Panc1 (cell line): ENCODE measurements at regions not wholly inside any gene's neighbourhood (a gene's known extent, or its start where the extent isn't known, plus 50 kb on each side); places are given as distances from the start of the nearest gene placed in this dataset.

Experiments
- ATAC-seq: fragments of 200-7000 bp; cut with Tn5 transposase; 2 replicates; pipeline ENCODE4 v1.9.1; 2020; ENCODE audit warnings: mild to moderate bottlenecking, moderate library complexity
- BruUV-seq: library from RNA; stranded (reverse); fragments of 400-500 nt; replicated peaks from 2 replicates; lab custom pipeline; 2021; lab: Mats Ljungman, UMichigan
- CTCF ChIA-PET: fragments of 300-600 bp; sonication (Branson Sonifier 250); formaldehyde crosslinking; loops from one replicate; lab custom pipeline; 2022; ENCODE audit warnings: antibody characterized with exemption; lab: Charles Lee
- POLR2A ChIA-PET: fragments of 300-600 bp; sonication (Branson Sonifier 250); formaldehyde crosslinking; loops from one replicate; lab custom pipeline; 2022; ENCODE audit warnings: antibody characterized with exemption; lab: Charles Lee
- DNase-seq: peaks from one replicate; pipeline ENCODE4 v3.0.0-alpha.2; 2010; ENCODE audit warnings: low read depth, low spot score
- H3K27ac ChIP-seq: 2 replicates; pipeline ENCODE4 v1.5.1; 2011; ENCODE audit warnings: mild to moderate bottlenecking, low read length, inconsistent platforms
- H3K27me3 ChIP-seq: fragments of 200-500 bp; sonication (Bioruptor generic); 2 replicates; pipeline ENCODE4 v1.6.0; 2014; ENCODE audit warnings: low read length, inconsistent platforms; ENCODE audit not compliant: control insufficient read depth, insufficient read depth
- H3K36me3 ChIP-seq: fragments of 200-500 bp; sonication (Bioruptor generic); 2 replicates; pipeline ENCODE4 v1.5.1; 2014; ENCODE audit warnings: inconsistent platforms, mild to moderate bottlenecking, low read length, moderate library complexity; ENCODE audit not compliant: control insufficient read depth, insufficient read depth
- H3K4me1 ChIP-seq: 2 replicates; pipeline ENCODE4 v1.5.1; 2011; ENCODE audit warnings: inconsistent platforms, mild to moderate bottlenecking, low read length, moderate library complexity; ENCODE audit not compliant: control insufficient read depth, insufficient read depth
- H3K4me3 ChIP-seq, 2 experiments: 2 replicates each; pipeline ENCODE4 v1.5.1; 2011 to 2012; ENCODE audit warnings: low read depth in 2 of 2, low read length in 2 of 2, mild to moderate bottlenecking in 2 of 2, inconsistent platforms in 1 of 2, moderate library complexity in 1 of 2
- H3K9me3 ChIP-seq: fragments of 200-500 bp; sonication (Bioruptor generic); 2 replicates; pipeline ENCODE4 v1.5.1; 2014; ENCODE audit warnings: low read depth, mild to moderate bottlenecking, inconsistent platforms, low read length, moderate library complexity; ENCODE audit not compliant: control insufficient read depth, insufficient read depth
- CTCF ChIP-seq: fragments of 450-650 bp; IDR thresholded peaks from 2 replicates; pipeline ENCODE4 v1.5.1; 2017; ENCODE audit warnings: mild to moderate bottlenecking
- POLR2AphosphoS5 ChIP-seq: IDR thresholded peaks from 2 replicates; pipeline ENCODE4 v1.6.1; 2012; ENCODE audit warnings: mild to moderate bottlenecking, low read depth, low read length, moderate library complexity
- SIN3A ChIP-seq: IDR thresholded peaks from 2 replicates; pipeline ENCODE4 v1.6.1; 2012; ENCODE audit warnings: low read depth, mild to moderate bottlenecking, low read length, moderate library complexity, borderline replicate concordance; ENCODE audit not compliant: insufficient read depth
- TCF7L2 ChIP-seq: IDR thresholded peaks from 2 replicates; pipeline ENCODE4 v1.6.1; 2011; ENCODE audit warnings: mild to moderate bottlenecking, low read depth, low read length, inconsistent platforms
- in situ Hi-C: cut with HindIII; loops from 2 replicates; pipeline ENCODE4 v1.10.0; 2016; ENCODE audit warnings: low sequenced_read_pairs, low pct_unique_long_range_greater_than_20kb
- intact Hi-C: fragments of 100-400 bp; cut with micrococcal nuclease; formaldehyde crosslinking; loops from one replicate; pipeline ENCODE4 v1.10.0; 2022; ENCODE audit not compliant: unreplicated experiment
- TF ChIP-seq, protein P1 (sequence below), 2 experiments: IDR thresholded peaks; 2 replicates each; pipeline ENCODE4 v1.6.1; 2011 to 2012; ENCODE audit warnings: low read depth in 2 of 2, control low read depth in 1 of 2, low read length in 1 of 2, mild to moderate bottlenecking in 1 of 2, moderate library complexity in 1 of 2; ENCODE audit not compliant: insufficient read depth in 1 of 2

- no peak overlapping the region for H3K4me3 ChIP-seq
- no peak for TF ChIP-seq CTCF
- no peak for TF ChIP-seq TCF7L2
- TF ChIP-seq, protein P1, sequence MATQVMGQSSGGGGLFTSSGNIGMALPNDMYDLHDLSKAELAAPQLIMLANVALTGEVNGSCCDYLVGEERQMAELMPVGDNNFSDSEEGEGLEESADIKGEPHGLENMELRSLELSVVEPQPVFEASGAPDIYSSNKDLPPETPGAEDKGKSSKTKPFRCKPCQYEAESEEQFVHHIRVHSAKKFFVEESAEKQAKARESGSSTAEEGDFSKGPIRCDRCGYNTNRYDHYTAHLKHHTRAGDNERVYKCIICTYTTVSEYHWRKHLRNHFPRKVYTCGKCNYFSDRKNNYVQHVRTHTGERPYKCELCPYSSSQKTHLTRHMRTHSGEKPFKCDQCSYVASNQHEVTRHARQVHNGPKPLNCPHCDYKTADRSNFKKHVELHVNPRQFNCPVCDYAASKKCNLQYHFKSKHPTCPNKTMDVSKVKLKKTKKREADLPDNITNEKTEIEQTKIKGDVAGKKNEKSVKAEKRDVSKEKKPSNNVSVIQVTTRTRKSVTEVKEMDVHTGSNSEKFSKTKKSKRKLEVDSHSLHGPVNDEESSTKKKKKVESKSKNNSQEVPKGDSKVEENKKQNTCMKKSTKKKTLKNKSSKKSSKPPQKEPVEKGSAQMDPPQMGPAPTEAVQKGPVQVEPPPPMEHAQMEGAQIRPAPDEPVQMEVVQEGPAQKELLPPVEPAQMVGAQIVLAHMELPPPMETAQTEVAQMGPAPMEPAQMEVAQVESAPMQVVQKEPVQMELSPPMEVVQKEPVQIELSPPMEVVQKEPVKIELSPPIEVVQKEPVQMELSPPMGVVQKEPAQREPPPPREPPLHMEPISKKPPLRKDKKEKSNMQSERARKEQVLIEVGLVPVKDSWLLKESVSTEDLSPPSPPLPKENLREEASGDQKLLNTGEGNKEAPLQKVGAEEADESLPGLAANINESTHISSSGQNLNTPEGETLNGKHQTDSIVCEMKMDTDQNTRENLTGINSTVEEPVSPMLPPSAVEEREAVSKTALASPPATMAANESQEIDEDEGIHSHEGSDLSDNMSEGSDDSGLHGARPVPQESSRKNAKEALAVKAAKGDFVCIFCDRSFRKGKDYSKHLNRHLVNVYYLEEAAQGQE (IDR thresholded peaks at IDR 0.05; ENCODE audit: insufficient read depth in 1 of 2, low read depth in 2 of 2, low read length in 1 of 2), result no peak
- no peak for TF ChIP-seq SIN3A
- TF ChIP-seq POLR2AphosphoS5, result no peak
- no peaks in the 10 kb centered on the region for H3K36me3 ChIP-seq
- no TSS peak for BruUV-seq
- H3K4me1 ChIP-seq, result no peaks in the 10 kb centered on the region
- POLR2A ChIA-PET, result no interaction called here
- DNase-seq, result no peak
- in situ Hi-C loops (no loop called here), intact Hi-C loops (no loop called here)
- ATAC-seq, result no peak
- H3K27ac ChIP-seq, result no peak overlapping the region
- H3K27me3 ChIP-seq, result no peaks in the 10 kb centered on the region
- no peaks in the 10 kb centered on the region for H3K9me3 ChIP-seq
- CTCF ChIA-PET, result no interaction called here
These were observed 96.8 kb upstream of the CSNK1A1L start for GRCh38 chr13:37202264-37202663.

DNA sequence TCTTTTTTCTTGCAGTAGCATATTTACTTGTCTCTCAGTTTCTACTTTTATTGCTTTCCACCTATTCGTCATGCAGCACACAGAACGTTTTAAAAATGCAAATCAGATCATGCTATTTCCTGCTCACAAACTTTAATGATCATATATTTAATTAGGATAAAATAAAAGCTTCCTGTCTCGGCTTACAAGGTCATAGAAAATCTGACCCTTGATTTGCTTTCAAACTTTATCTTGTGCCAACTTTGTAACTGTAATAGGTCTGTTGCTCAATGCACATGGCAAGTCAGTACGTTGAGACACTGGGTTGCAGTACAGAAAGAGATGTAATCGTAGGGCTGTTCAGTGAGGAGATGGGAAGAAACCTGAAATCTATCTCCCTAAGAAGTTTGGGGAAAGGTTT, 95.6 kb upstream of the CSNK1A1L start:
- in situ Hi-C loops, result no loop called here
- ATAC-seq, result no peak
- Histone ChIP-seq H3K27ac (no peak overlapping the region), H3K9me3 (no peaks in the 10 kb centered on the region), H3K4me1 (no peaks in the 10 kb centered on the region), H3K27me3 (no peaks in the 10 kb centered on the region), H3K4me3 (no peak overlapping the region), H3K36me3 (no peaks in the 10 kb centered on the region)
- ChIA-PET POLR2A (no interaction called here), CTCF (no interaction called here)
- intact Hi-C loops, result no loop called here
- BruUV-seq, result no TSS peak
- TF ChIP-seq TCF7L2 (no peak), POLR2AphosphoS5 (no peak), CTCF (no peak), SIN3A (no peak)
- TF ChIP-seq, protein P1 (IDR thresholded peaks at IDR 0.05; ENCODE audit: insufficient read depth in 1 of 2, low read depth in 2 of 2, low read length in 1 of 2), result no peak
- no peak for DNase-seq
